ENCODE measurements at regions not wholly inside any gene's neighbourhood (a gene's known extent, or its start where the extent isn't known, plus 50 kb on each side); places are given as distances from the start of the nearest gene placed in this dataset.

- Histone ChIP-seq H3K36me3 (no peaks in the 10 kb centered on the region), H3K4me1 (peaks cover 19 to 61% (median 36%) of the 10 kb centered on the region in 6 donors), H3K4me3 (no peak overlapping the region), H3K9me3 (no peaks in the 10 kb centered on the region), H3K27me3 (replicated peaks in 1 of 7) (no peaks in the 10 kb centered on the region), H3K27ac (peak overlapping the region in 7 of 8 donors; percentile 45 to 76 (median 59))
- 13 to 23% (median 16%) methylated on average over 4 of the region's 4 CpGs for WGBS, 5 donors
- TF ChIP-seq POLR2A (IDR thresholded peaks at IDR 0.05) = no peak
- TF ChIP-seq POLR2AphosphoS5 (IDR thresholded peaks at IDR 0.05) = peak in 1 of 3 donors; percentile 70
- DNase-seq = no peak
- intact Hi-C loops (cut with DNase I; ENCODE audit: low total_unique reads) = no loop called here
Observed at GRCh38 chr6:134720353-134721059, 229.4 kb downstream of the ALDH8A1 start.

- 69 to 86% (median 78%) methylated on average over 2 of the region's 2 CpGs for WGBS, 5 donors
- peaks cover 19 to 61% (median 39%) of the 10 kb centered on the region in 6 donors for H3K4me1 ChIP-seq
- peak overlapping the region in 7 of 8 donors; percentile 45 to 76 (median 59) for H3K27ac ChIP-seq
- H3K4me3 ChIP-seq = no peak overlapping the region
- no peak for DNase-seq
- H3K36me3 ChIP-seq = no peaks in the 10 kb centered on the region
- no peaks in the 10 kb centered on the region for H3K27me3 ChIP-seq (replicated peaks in 1 of 7)
- no peaks in the 10 kb centered on the region for H3K9me3 ChIP-seq
- intact Hi-C loops (cut with DNase I; ENCODE audit: low total_unique reads) = no loop called here
- no peak for TF ChIP-seq POLR2AphosphoS5 (IDR thresholded peaks at IDR 0.05)
- no peak for TF ChIP-seq CTCF (IDR thresholded peaks at IDR 0.05 in 8 of 11, conservative IDR thresholded peaks at IDR 0.05 in 3 of 11)
- no peak for TF ChIP-seq POLR2A (IDR thresholded peaks at IDR 0.05)
Observed at GRCh38 chr6:134719911-134720310, 230.0 kb downstream of the ALDH8A1 start.

- TF ChIP-seq CTCF (IDR thresholded peaks at IDR 0.05 in 8 of 11, conservative IDR thresholded peaks at IDR 0.05 in 3 of 11) (no peak), POLR2A (IDR thresholded peaks at IDR 0.05) (no peak), POLR2AphosphoS5 (IDR thresholded peaks at IDR 0.05) (no peak)
- Histone ChIP-seq H3K9me3 (no peaks in the 10 kb centered on the region), H3K4me1 (peaks cover 19 to 61% (median 44%) of the 10 kb centered on the region in 6 donors), H3K36me3 (no peaks in the 10 kb centered on the region), H3K27me3 (replicated peaks in 1 of 7) (no peaks in the 10 kb centered on the region), H3K4me3 (no peak overlapping the region), H3K27ac (peak overlapping the region in 7 of 8 donors; percentile 45 to 76 (median 59))
- no peak for DNase-seq
- intact Hi-C loops (cut with DNase I; ENCODE audit: low total_unique reads) = no loop called here
- WGBS, 5 donors = 64 to 79% (median 75%) methylated on average over 6 of the region's 6 CpGs
Observed at GRCh38 chr6:134719286-134719685, 230.6 kb downstream of the ALDH8A1 start.

- Histone ChIP-seq H3K27ac (no peak overlapping the region), H3K27me3 (replicated peaks in 1 of 7) (no peaks in the 10 kb centered on the region), H3K9me3 (no peaks in the 10 kb centered on the region), H3K4me3 (peak overlapping the region in 1 of 8 donors; percentile 5), H3K36me3 (no peaks in the 10 kb centered on the region), H3K4me1 (peaks cover 0 to 35% (median 25%) of the 10 kb centered on the region in 6 donors)
- intact Hi-C loops (cut with DNase I; ENCODE audit: low total_unique reads) = no loop called here
- 57 to 79% (median 69%) methylated on average over 8 of the region's 8 CpGs for WGBS, 5 donors
- DNase-seq = no peak
- TF ChIP-seq POLR2AphosphoS5 (IDR thresholded peaks at IDR 0.05) (no peak), CTCF (IDR thresholded peaks at IDR 0.05 in 8 of 11, conservative IDR thresholded peaks at IDR 0.05 in 3 of 11) (no peak), POLR2A (IDR thresholded peaks at IDR 0.05) (no peak)
Observed at GRCh38 chr6:134714679-134715078, 235.2 kb downstream of the ALDH8A1 start.

All from spleen (tissue), 11 donors.